H9 (cell line): ENCODE measurements at regions not wholly inside any gene's neighbourhood (a gene's known extent, or its start where the extent isn't known, plus 50 kb on each side); places are given as distances from the start of the nearest gene placed in this dataset.

Experiments
- DNase-seq: peaks from one replicate; pipeline ENCODE4 v3.0.0-alpha.2; 2017
- H2AFZ ChIP-seq: one replicate; pipeline ENCODE4 v1.6.1; 2013; ENCODE audit warnings: mild to moderate bottlenecking, low read length, control low read depth, moderate library complexity
- H2AK5ac ChIP-seq: 2 replicates; pipeline ENCODE4 v1.6.1; 2013; ENCODE audit warnings: low read length, control low read depth, mixed read lengths; ENCODE audit not compliant: insufficient read length
- H2BK120ac ChIP-seq: one replicate; pipeline ENCODE4 v1.6.1; 2013; ENCODE audit warnings: low read depth, mild to moderate bottlenecking, low read length, control low read depth, inconsistent platforms; ENCODE audit not compliant: poor library complexity, severe bottlenecking
- H2BK12ac ChIP-seq: 2 replicates; pipeline ENCODE4 v1.6.1; 2013; ENCODE audit warnings: low read length, control low read depth, mixed read lengths, low read depth; ENCODE audit not compliant: insufficient read length
- H2BK15ac ChIP-seq: 2 replicates; pipeline ENCODE4 v1.6.1; 2013; ENCODE audit warnings: low read depth, low read length, control low read depth
- H2BK20ac ChIP-seq: one replicate; pipeline ENCODE4 v1.6.1; 2013; ENCODE audit warnings: low read depth, mild to moderate bottlenecking, low read length, control low read depth, inconsistent platforms; ENCODE audit not compliant: poor library complexity, severe bottlenecking
- H2BK5ac ChIP-seq: 2 replicates; pipeline ENCODE4 v1.6.1; 2013; ENCODE audit warnings: low read length, control low read depth, mixed read lengths; ENCODE audit not compliant: insufficient read length
- H3K14ac ChIP-seq: 2 replicates; pipeline ENCODE4 v1.6.1; 2013; ENCODE audit warnings: low read length, control low read depth; ENCODE audit not compliant: insufficient read depth
- H3K18ac ChIP-seq: 2 replicates; pipeline ENCODE4 v1.6.1; 2013; ENCODE audit warnings: low read depth, mild to moderate bottlenecking, mixed read lengths, low read length, control low read depth; ENCODE audit not compliant: insufficient read length
- H3K23ac ChIP-seq: 2 replicates; pipeline ENCODE4 v1.6.1; 2013; ENCODE audit warnings: low read length, control low read depth, mixed read lengths, low read depth; ENCODE audit not compliant: insufficient read length
- H3K23me2 ChIP-seq: 2 replicates; pipeline ENCODE4 v1.6.1; 2013; ENCODE audit warnings: low read depth, mild to moderate bottlenecking, mixed read lengths, low read length, control low read depth; ENCODE audit not compliant: insufficient read length, poor library complexity, severe bottlenecking
- H3K27ac ChIP-seq: 2 replicates; pipeline ENCODE4 v1.5.1; 2013; ENCODE audit warnings: low read length, control low read depth, mixed read lengths, low read depth; ENCODE audit not compliant: insufficient read length
- H3K27me3 ChIP-seq: 2 replicates; pipeline ENCODE4 v1.6.1; 2013; ENCODE audit warnings: low read length, control low read depth, inconsistent platforms; ENCODE audit not compliant: insufficient read depth
- H3K4ac ChIP-seq: 2 replicates; pipeline ENCODE4 v1.6.1; 2013; ENCODE audit warnings: low read depth, mild to moderate bottlenecking, control low read depth, inconsistent platforms, low read length, moderate library complexity
- H3K4me1 ChIP-seq: 2 replicates; pipeline ENCODE4 v1.6.1; 2013; ENCODE audit warnings: low read length, control low read depth, inconsistent platforms; ENCODE audit not compliant: insufficient read depth
- H3K4me2 ChIP-seq: 2 replicates; pipeline ENCODE4 v1.6.1; 2013; ENCODE audit warnings: low read length, control low read depth, mixed read lengths; ENCODE audit not compliant: insufficient read length, insufficient read depth
- H3K56ac ChIP-seq: 2 replicates; pipeline ENCODE4 v1.6.1; 2013; ENCODE audit warnings: low read depth, mild to moderate bottlenecking, mixed read lengths, low read length, control low read depth; ENCODE audit not compliant: insufficient read length
- H3K79me1 ChIP-seq: 2 replicates; pipeline ENCODE4 v1.6.1; 2013; ENCODE audit warnings: low read depth, mild to moderate bottlenecking, moderate library complexity, low read length, control low read depth, inconsistent platforms; ENCODE audit not compliant: insufficient read depth, poor library complexity, severe bottlenecking
- H3K79me2 ChIP-seq: 2 replicates; pipeline ENCODE4 v1.6.1; 2013; ENCODE audit warnings: low read length, control low read depth, inconsistent platforms; ENCODE audit not compliant: insufficient read depth
- H3K9ac ChIP-seq: 2 replicates; pipeline ENCODE4 v1.6.1; 2013; ENCODE audit warnings: low read length, control low read depth, mixed read lengths; ENCODE audit not compliant: insufficient read length; ENCODE audit errors: extremely low read depth
- H3K9me3 ChIP-seq: one replicate; pipeline ENCODE4 v1.6.1; 2013; ENCODE audit warnings: low read depth, low read length, inconsistent platforms; ENCODE audit not compliant: control insufficient read depth
- H3T11ph ChIP-seq: one replicate; pipeline ENCODE4 v1.6.1; 2013; ENCODE audit warnings: mild to moderate bottlenecking, low read length, control low read depth, inconsistent platforms
- H4K20me1 ChIP-seq: one replicate; pipeline ENCODE4 v1.6.1; 2013; ENCODE audit not compliant: control insufficient read depth, insufficient read length, insufficient read depth
- H4K5ac ChIP-seq: 2 replicates; pipeline ENCODE4 v1.6.1; 2013; ENCODE audit warnings: low read depth, mild to moderate bottlenecking, mixed read lengths, low read length, control low read depth; ENCODE audit not compliant: insufficient read length
- H4K8ac ChIP-seq: replicated peaks from 2 replicates; pipeline ENCODE4 v1.6.1; 2013; ENCODE audit warnings: low read length, control low read depth, mixed read lengths, low read depth; ENCODE audit not compliant: insufficient read length
- H4K91ac ChIP-seq: 2 replicates; pipeline ENCODE4 v1.6.1; 2013; ENCODE audit warnings: low read depth, mild to moderate bottlenecking, moderate library complexity, mixed read lengths, low read length, control low read depth; ENCODE audit not compliant: insufficient read length
- H3K27ac Mint-ChIP-seq, 3 experiments: 2 replicates in 2 of 3; 3 replicates in 1 of 3; pipeline ENCODE4 v1.8.0; 2020 to 2021; ENCODE audit warnings: mixed read lengths in 3 of 3, mild to moderate bottlenecking in 1 of 3, moderate library complexity in 1 of 3
- H3K27me3 Mint-ChIP-seq: 2 replicates; pipeline ENCODE4 v1.8.0; 2021; ENCODE audit warnings: low read depth, mild to moderate bottlenecking, moderate library complexity, mixed read lengths
- H3K36me3 Mint-ChIP-seq, 3 experiments: 2 replicates in 2 of 3; 3 replicates in 1 of 3; pipeline ENCODE4 v1.8.0; 2020 to 2021; ENCODE audit warnings: low read depth in 3 of 3, mixed read lengths in 3 of 3; ENCODE audit not compliant: insufficient read depth in 1 of 3
- H3K4me1 Mint-ChIP-seq, 2 experiments: 2 replicates each; pipeline ENCODE4 v1.8.0; 2020; ENCODE audit warnings: mixed read lengths in 2 of 2
- H3K4me3 Mint-ChIP-seq, 2 experiments: 2 replicates in 1 of 2; 3 replicates in 1 of 2; pipeline ENCODE4 v1.8.0; 2020 to 2021; ENCODE audit warnings: mild to moderate bottlenecking in 2 of 2, mixed read lengths in 2 of 2, moderate library complexity in 1 of 2
- H3K9me3 Mint-ChIP-seq, 2 experiments: 2 replicates in 1 of 2; 3 replicates in 1 of 2; pipeline ENCODE4 v1.8.0; 2020; ENCODE audit warnings: mild to moderate bottlenecking in 2 of 2, mixed read lengths in 2 of 2, moderate library complexity in 1 of 2
- CTCF ChIP-seq: fragments of 200-600 bp; sonication (generic); conservative IDR thresholded peaks from 3 replicates; pipeline ENCODE4 v1.8.0; 2021; ENCODE audit warnings: antibody characterized with exemption, mild to moderate bottlenecking
- WGBS: extraction: QIAGEN DNeasy Blood & Tissue Kit; methylation state at CpG from one replicate; pipeline ENCODE4 v1.1.7; 2013; ENCODE audit warnings: missing lambda C conversion rate, low lambda C conversion rate, mixed read lengths; ENCODE audit not compliant: insufficient read length; ENCODE audit errors: extremely low coverage; 5-methylcytosine and 5-hydroxymethylcytosine counted together

- Histone ChIP-seq H3K56ac (no peak overlapping the region), H4K5ac (no peak overlapping the region), H2AK5ac (no peak overlapping the region), H2AFZ (no peak overlapping the region), H4K8ac (no peak overlapping the region), H3K27me3 (no peaks in the 10 kb centered on the region), H3K23ac (no peak overlapping the region), H3K4me1 (peaks cover 8% of the 10 kb centered on the region), H3K79me2 (no peaks in the 10 kb centered on the region), H3K18ac (no peak overlapping the region), H2BK5ac (no peak overlapping the region), H3K4me2 (no peak overlapping the region), H3K9me3 (no peaks in the 10 kb centered on the region), H3K23me2 (no peaks in the 10 kb centered on the region), H4K91ac (no peak overlapping the region), H2BK15ac (no peak overlapping the region), H4K20me1 (no peaks in the 10 kb centered on the region), H3K9ac (no peak overlapping the region), H3K14ac (no peak overlapping the region), H2BK120ac (no peak overlapping the region), H2BK12ac (no peak overlapping the region), H3K4ac (no peak overlapping the region), H3T11ph (no peak overlapping the region), H3K79me1 (no peaks in the 10 kb centered on the region), H2BK20ac (no peak overlapping the region), H3K27ac (no peak overlapping the region)
- Mint-ChIP-seq H3K27ac (no peak overlapping the region), H3K36me3 (no peaks in the 10 kb centered on the region), H3K9me3 (no peaks in the 10 kb centered on the region; a peak in 1 of 5 replicates), H3K4me3 (no peak overlapping the region), H3K4me1 (peaks cover 34 to 36% of the 10 kb centered on the region in 2 experiments), H3K27me3 (no peaks in the 10 kb centered on the region; the same call in none of the 2 replicates)
- WGBS = no CpG with 5 or more reads among the region's 11 CpGs
- TF ChIP-seq CTCF = no peak
- no peak for DNase-seq
Observed at GRCh38 chr16:79348521-79349306, 251.8 kb downstream of the MAF start.
